ENCODE measurements at regions not wholly inside any gene's neighbourhood (a gene's known extent, or its start where the extent isn't known, plus 50 kb on each side); places are given as distances from the start of the nearest gene placed in this dataset.
"Not testable (repeated sequence)": the region's sequence is repeated elsewhere in the genome, so short reads cannot be mapped to it uniquely, and the experiment has no call there.

DNA sequence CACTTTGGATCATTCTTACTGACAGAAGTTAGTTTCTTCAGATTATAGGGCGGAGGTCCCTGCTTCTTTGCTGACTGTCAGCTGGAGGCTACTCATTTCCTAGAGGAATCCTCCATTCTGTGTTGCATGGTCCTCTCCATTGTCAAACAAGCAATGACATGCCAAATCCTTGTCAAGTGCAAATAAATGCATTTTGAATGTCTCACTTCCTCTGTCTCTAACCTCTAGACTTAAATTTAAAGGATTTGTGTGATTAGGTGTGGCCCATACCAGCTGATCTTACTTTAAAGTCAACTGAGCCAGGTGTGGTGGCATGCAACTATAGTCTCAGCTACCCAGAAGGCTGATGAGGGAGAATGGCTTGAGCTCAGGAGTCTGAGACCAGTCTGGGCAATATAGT, 458.4 kb upstream of the CCDC179 start:
- no peak overlapping the region for H3K4me3 ChIP-seq (ENCODE audit: low read depth, low read length)
- DNase-seq (ENCODE audit: low read depth), result no peak
- TF ChIP-seq, protein P1, sequence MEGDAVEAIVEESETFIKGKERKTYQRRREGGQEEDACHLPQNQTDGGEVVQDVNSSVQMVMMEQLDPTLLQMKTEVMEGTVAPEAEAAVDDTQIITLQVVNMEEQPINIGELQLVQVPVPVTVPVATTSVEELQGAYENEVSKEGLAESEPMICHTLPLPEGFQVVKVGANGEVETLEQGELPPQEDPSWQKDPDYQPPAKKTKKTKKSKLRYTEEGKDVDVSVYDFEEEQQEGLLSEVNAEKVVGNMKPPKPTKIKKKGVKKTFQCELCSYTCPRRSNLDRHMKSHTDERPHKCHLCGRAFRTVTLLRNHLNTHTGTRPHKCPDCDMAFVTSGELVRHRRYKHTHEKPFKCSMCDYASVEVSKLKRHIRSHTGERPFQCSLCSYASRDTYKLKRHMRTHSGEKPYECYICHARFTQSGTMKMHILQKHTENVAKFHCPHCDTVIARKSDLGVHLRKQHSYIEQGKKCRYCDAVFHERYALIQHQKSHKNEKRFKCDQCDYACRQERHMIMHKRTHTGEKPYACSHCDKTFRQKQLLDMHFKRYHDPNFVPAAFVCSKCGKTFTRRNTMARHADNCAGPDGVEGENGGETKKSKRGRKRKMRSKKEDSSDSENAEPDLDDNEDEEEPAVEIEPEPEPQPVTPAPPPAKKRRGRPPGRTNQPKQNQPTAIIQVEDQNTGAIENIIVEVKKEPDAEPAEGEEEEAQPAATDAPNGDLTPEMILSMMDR (IDR thresholded peaks at IDR 0.05; ENCODE audit: insufficient read depth, low read depth, low read length), result no peak

DNA sequence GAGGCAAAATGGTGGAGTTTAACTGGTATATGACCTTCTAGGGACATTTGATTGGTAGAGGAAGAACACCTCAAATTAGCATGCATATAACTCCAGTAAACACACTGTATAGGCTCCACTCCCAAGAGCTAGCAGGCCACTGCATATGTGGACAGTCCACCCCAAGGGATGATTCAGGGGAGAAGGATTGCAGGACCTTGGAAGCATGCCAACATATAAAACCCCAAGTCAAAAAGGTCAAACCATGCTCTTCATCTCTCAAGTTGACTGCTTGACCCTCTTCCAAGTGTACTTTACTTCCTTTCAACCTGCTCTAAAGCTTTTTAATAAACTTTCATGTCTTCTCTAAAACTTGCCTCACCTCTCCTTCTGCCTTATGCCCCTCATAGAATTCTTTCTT, 459.9 kb upstream of the CCDC179 start:
- TF ChIP-seq, protein P1 (IDR thresholded peaks at IDR 0.05; ENCODE audit: insufficient read depth, low read depth, low read length), result no peak
- no peak for DNase-seq (ENCODE audit: low read depth)
- H3K4me3 ChIP-seq (ENCODE audit: low read depth, low read length), result no peak overlapping the region

DNA sequence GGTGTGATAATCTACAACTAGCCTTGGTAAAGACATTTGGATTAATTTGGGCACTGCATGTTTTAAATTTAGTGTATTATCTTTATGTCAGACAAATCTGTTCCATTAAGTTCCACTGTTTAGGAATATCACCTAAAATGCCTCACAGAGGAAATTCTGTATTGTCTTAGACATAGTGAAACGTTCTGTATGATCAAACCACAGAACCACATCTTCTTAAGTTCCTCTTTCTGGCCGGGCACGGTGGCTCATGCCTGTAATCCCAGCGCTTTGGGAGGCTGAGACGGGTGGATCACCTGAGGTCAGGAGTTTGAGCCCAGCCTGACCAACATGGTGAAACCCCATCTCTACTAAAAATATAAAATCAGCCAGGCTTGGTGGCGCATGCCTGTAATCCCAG, 475.3 kb upstream of the CCDC179 start:
- not testable (repeated sequence) for H3K4me3 ChIP-seq (ENCODE audit: low read depth, low read length); DNase-seq (ENCODE audit: low read depth)

DNA sequence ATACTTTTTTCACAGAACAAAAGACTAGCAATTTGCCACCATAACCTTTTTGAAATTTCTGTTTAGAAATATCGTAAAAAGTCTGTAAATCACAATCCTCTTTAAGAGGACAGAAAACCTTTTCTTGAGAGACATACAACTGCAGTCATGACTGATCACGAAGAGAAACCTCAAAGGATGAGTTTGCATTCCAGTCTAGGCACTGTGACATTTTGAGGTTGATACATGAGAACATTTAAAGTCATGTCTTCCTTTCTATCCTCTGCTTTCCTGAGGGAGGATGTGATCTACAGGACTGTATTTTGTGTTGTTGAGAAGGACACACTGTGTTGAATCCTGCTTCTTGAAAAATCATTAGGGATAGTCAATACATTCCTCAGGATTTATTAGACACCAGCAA, 476.7 kb upstream of the CCDC179 start:
- peak; percentile 39 for DNase-seq (ENCODE audit: low read depth)
- H3K4me3 ChIP-seq (ENCODE audit: low read depth, low read length), result no peak overlapping the region
- TF ChIP-seq, protein P1 (IDR thresholded peaks at IDR 0.05; ENCODE audit: insufficient read depth, low read depth, low read length), result no peak

DNA sequence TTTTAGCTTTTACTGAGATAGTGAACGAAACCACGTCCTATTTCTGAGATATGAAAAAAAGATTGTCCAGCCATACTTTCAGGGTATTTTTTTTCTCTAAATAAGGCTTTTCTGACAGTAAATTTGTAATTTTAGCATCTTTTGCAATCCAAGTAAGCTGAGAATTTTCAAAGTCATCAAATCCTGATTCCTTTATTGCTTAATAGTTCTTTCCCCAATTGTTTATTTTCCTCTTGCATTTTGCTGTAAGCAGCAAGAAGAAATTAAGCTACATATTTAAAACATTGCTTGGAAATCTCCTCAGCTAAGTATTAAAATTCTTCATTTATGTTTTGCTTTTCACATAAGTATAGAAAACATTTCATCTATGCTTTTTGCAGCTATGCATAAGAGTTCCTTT, 493.3 kb upstream of the CCDC179 start:
- TF ChIP-seq, protein P1 (IDR thresholded peaks at IDR 0.05; ENCODE audit: insufficient read depth, low read depth, low read length), result no peak
- H3K4me3 ChIP-seq (ENCODE audit: low read depth, low read length), result no peak overlapping the region
- peak; percentile 14 for DNase-seq (ENCODE audit: low read depth)

DNA sequence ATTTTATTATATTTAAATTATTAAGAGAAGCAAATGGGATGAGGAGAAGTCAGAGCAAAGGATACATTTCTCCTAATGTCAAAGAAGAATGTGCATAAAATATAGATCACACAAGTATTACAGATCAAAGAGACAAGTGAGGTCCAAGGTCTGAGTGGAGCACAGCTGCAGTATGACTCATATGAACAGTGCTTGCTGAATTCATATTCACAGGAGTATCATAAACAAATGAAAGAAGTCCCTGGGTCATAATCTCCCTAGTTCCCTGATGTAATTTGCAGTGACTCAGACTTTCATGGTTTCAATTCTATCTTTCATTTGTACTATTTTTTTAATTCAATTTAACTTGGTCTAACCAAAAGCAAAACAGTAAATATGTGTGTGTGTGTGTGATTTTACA, 499.0 kb upstream of the CCDC179 start:
- TF ChIP-seq, protein P1 (IDR thresholded peaks at IDR 0.05; ENCODE audit: insufficient read depth, low read depth, low read length), result no peak
- H3K4me3 ChIP-seq (ENCODE audit: low read depth, low read length), result no peak overlapping the region
- peak; percentile 87 for DNase-seq (ENCODE audit: low read depth)

DNA sequence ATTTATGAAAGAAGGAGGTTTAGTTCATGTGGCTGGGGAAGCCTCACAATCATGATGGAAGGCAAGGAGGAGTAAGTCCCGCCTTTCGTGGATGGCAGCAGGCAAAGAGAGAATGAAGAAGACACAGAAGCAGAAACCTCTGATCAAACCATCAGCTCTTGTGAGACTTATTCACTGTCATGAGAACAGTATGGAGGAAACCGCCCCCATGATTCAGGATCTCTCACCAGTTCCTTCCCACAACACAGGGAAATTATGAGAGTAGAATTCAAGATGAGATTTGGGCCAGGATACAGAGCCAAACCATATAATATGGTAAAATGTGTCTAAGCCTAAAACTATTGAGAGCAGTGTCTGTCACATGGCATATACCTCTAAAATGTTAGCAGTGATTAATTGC, 503.8 kb upstream of the CCDC179 start:
- TF ChIP-seq, protein P1 (IDR thresholded peaks at IDR 0.05; ENCODE audit: insufficient read depth, low read depth, low read length), result no peak
- H3K4me3 ChIP-seq (ENCODE audit: low read depth, low read length), result no peak overlapping the region
- DNase-seq (ENCODE audit: low read depth), result no peak
